ENCODE measurements at regions not wholly inside any gene's neighbourhood (a gene's known extent, or its start where the extent isn't known, plus 50 kb on each side); places are given as distances from the start of the nearest gene placed in this dataset.

DNA sequence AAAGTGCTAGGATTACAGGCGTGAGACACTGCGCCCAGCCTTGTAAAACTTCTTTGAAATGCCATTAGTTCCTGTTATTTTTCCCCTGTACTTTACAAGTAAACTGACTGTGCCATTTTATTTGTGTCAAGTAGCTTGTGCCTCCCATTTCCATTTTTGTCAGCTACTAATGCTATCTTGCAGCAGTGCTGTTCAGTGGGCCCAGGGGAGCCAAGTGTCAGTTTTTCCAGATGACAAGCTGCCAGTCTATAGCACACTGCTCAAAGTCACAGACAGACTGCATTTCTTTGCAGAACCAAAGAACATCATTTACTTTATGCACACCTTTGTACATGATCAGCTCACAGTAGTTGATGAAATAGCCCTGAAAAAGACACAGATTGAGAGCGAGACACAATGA lies 901.3 kb upstream of the CDH2 start:
- no peak for TF ChIP-seq ZFP3 (CRISPR knock-in tag; IDR thresholded peaks at IDR 0.05)
- TF ChIP-seq ZNF565 (CRISPR knock-in tag; conservative IDR thresholded peaks at IDR 0.05; ENCODE audit: low read depth): no peak
- no peak for TF ChIP-seq BACH2 (CRISPR knock-in tag; IDR thresholded peaks at IDR 0.05; ENCODE audit: borderline replicate concordance)
- TF ChIP-seq, protein P1, sequence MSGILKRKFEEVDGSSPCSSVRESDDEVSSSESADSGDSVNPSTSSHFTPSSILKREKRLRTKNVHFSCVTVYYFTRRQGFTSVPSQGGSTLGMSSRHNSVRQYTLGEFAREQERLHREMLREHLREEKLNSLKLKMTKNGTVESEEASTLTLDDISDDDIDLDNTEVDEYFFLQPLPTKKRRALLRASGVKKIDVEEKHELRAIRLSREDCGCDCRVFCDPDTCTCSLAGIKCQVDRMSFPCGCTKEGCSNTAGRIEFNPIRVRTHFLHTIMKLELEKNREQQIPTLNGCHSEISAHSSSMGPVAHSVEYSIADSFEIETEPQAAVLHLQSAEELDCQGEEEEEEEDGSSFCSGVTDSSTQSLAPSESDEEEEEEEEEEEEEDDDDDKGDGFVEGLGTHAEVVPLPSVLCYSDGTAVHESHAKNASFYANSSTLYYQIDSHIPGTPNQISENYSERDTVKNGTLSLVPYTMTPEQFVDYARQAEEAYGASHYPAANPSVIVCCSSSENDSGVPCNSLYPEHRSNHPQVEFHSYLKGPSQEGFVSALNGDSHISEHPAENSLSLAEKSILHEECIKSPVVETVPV (CRISPR knock-in tag; IDR thresholded peaks at IDR 0.05): no peak
- TF ChIP-seq, protein P2, sequence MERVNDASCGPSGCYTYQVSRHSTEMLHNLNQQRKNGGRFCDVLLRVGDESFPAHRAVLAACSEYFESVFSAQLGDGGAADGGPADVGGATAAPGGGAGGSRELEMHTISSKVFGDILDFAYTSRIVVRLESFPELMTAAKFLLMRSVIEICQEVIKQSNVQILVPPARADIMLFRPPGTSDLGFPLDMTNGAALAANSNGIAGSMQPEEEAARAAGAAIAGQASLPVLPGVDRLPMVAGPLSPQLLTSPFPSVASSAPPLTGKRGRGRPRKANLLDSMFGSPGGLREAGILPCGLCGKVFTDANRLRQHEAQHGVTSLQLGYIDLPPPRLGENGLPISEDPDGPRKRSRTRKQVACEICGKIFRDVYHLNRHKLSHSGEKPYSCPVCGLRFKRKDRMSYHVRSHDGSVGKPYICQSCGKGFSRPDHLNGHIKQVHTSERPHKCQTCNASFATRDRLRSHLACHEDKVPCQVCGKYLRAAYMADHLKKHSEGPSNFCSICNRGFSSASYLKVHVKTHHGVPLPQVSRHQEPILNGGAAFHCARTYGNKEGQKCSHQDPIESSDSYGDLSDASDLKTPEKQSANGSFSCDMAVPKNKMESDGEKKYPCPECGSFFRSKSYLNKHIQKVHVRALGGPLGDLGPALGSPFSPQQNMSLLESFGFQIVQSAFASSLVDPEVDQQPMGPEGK (CRISPR knock-in tag; IDR thresholded peaks at IDR 0.05; ENCODE audit: borderline replicate concordance): no peak
- TF ChIP-seq, protein P3, sequence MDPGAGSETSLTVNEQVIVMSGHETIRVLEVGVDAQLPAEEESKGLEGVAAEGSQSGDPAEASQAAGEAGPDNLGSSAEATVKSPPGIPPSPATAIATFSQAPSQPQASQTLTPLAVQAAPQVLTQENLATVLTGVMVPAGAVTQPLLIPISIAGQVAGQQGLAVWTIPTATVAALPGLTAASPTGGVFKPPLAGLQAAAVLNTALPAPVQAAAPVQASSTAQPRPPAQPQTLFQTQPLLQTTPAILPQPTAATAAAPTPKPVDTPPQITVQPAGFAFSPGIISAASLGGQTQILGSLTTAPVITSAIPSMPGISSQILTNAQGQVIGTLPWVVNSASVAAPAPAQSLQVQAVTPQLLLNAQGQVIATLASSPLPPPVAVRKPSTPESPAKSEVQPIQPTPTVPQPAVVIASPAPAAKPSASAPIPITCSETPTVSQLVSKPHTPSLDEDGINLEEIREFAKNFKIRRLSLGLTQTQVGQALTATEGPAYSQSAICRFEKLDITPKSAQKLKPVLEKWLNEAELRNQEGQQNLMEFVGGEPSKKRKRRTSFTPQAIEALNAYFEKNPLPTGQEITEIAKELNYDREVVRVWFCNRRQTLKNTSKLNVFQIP (CRISPR knock-in tag; IDR thresholded peaks at IDR 0.05; ENCODE audit: borderline replicate concordance, low read depth): no peak
- TF ChIP-seq, protein P4, sequence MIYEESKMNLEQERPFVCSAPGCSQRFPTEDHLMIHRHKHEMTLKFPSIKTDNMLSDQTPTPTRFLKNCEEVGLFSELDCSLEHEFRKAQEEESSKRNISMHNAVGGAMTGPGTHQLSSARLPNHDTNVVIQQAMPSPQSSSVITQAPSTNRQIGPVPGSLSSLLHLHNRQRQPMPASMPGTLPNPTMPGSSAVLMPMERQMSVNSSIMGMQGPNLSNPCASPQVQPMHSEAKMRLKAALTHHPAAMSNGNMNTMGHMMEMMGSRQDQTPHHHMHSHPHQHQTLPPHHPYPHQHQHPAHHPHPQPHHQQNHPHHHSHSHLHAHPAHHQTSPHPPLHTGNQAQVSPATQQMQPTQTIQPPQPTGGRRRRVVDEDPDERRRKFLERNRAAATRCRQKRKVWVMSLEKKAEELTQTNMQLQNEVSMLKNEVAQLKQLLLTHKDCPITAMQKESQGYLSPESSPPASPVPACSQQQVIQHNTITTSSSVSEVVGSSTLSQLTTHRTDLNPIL (CRISPR knock-in tag; IDR thresholded peaks at IDR 0.05; ENCODE audit: low read depth): no peak
- TF ChIP-seq ZC3H10 (CRISPR knock-in tag; IDR thresholded peaks at IDR 0.05): no peak
- TF ChIP-seq, protein P5, sequence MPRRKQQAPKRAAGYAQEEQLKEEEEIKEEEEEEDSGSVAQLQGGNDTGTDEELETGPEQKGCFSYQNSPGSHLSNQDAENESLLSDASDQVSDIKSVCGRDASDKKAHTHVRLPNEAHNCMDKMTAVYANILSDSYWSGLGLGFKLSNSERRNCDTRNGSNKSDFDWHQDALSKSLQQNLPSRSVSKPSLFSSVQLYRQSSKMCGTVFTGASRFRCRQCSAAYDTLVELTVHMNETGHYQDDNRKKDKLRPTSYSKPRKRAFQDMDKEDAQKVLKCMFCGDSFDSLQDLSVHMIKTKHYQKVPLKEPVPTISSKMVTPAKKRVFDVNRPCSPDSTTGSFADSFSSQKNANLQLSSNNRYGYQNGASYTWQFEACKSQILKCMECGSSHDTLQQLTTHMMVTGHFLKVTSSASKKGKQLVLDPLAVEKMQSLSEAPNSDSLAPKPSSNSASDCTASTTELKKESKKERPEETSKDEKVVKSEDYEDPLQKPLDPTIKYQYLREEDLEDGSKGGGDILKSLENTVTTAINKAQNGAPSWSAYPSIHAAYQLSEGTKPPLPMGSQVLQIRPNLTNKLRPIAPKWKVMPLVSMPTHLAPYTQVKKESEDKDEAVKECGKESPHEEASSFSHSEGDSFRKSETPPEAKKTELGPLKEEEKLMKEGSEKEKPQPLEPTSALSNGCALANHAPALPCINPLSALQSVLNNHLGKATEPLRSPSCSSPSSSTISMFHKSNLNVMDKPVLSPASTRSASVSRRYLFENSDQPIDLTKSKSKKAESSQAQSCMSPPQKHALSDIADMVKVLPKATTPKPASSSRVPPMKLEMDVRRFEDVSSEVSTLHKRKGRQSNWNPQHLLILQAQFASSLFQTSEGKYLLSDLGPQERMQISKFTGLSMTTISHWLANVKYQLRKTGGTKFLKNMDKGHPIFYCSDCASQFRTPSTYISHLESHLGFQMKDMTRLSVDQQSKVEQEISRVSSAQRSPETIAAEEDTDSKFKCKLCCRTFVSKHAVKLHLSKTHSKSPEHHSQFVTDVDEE (CRISPR knock-in tag; IDR thresholded peaks at IDR 0.05): no peak
- TF ChIP-seq ESRRG (CRISPR knock-in tag; IDR thresholded peaks at IDR 0.05): no peak
- no peak for TF ChIP-seq TOX (CRISPR knock-in tag; IDR thresholded peaks at IDR 0.05; ENCODE audit: borderline replicate concordance)
- no peak for ATAC-seq

DNA sequence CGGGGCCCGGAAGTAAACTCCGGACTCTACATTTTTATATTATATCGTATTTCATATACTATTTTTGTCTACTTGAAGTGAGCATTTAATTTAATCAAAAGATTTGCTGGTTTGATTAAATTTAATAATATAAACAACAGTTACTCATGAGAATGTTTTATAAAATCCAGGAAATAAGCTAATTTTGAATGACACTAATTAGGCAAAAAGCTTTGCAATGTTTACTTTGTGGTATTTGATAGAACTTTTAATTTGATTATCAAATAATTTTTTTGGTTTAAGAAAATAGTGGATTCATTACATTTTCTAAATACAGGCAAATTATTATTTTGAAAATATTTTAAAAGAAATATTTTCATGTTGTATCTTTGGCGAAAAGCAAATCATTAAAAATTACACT lies 900.4 kb upstream of the CDH2 start:
- no peak for ATAC-seq
- TF ChIP-seq ZNF70 (CRISPR knock-in tag; IDR thresholded peaks at IDR 0.05) (no peak), ISL1 (CRISPR knock-in tag; IDR thresholded peaks at IDR 0.05) (peak; percentile 96), OSR1 (CRISPR knock-in tag; IDR thresholded peaks at IDR 0.05) (no peak), ZC3H10 (CRISPR knock-in tag; IDR thresholded peaks at IDR 0.05) (peak; percentile 76; the same call in 1 of the 2 replicates), ZNF565 (CRISPR knock-in tag; conservative IDR thresholded peaks at IDR 0.05; ENCODE audit: low read depth) (no peak)
- TF ChIP-seq, protein P3 (CRISPR knock-in tag; IDR thresholded peaks at IDR 0.05; ENCODE audit: borderline replicate concordance, low read depth): no peak
- TF ChIP-seq, protein P4 (CRISPR knock-in tag; IDR thresholded peaks at IDR 0.05; ENCODE audit: low read depth): peak; percentile 55; the same call in 1 of the 2 replicates
- TF ChIP-seq, protein P1 (CRISPR knock-in tag; IDR thresholded peaks at IDR 0.05): no peak

Measured in SK-N-SH treated with all-trans-retinoic acid at 6 μM for 48 hours (cell line).